HG03460 (cell line): ENCODE measurements at regions not wholly inside any gene's neighbourhood (a gene's known extent, or its start where the extent isn't known, plus 50 kb on each side); places are given as distances from the start of the nearest gene placed in this dataset.
"Not testable (repeated sequence)": the region's sequence is repeated elsewhere in the genome, so short reads cannot be mapped to it uniquely, and the experiment has no call there.

Experiments
- ATAC-seq: cut with Tn5 transposase; IDR thresholded peaks from one replicate; pipeline ENCODE4 v1.9.1; 2021; ENCODE audit not compliant: unreplicated experiment

DNA sequence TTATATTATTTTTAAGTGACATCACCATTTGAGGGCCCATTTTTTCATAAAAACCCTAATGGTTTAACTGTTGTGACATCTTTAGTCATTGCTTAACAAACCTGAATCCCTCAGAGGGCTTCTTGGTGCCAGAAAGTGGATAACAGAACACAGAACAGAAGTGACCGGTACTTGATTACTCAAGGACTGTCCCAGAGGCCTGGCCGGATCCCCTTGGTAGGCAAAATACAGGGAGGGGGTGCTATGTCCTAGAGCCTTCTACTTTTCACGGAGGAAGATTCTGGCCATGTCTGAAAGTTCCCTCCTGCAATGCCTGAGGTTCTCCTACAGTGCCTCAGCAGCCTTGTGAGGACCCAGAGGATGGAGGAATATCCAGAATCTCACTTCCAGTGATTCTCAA is 94.3 kb upstream of the DCLK2 start:
- no peak for ATAC-seq

DNA sequence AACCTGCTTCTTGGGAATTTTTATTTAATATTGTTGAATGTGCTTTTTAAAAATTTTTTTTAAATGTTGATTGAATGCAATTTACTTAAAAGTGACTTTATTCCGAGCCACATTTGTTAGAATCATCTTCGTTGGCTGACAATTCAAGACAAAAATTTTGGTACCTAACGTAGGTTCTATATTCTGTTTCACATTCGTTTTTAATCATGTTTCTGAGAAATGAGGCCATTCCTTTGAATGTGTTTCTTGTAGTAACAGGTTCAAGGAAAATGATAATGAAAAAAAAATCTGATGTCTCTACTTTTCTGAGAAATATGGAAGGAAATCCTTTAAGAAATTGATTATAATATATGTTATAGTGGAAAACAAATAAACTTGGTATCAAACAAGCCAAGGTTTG is 92.3 kb upstream of the DCLK2 start:
- ATAC-seq, result no peak

DNA sequence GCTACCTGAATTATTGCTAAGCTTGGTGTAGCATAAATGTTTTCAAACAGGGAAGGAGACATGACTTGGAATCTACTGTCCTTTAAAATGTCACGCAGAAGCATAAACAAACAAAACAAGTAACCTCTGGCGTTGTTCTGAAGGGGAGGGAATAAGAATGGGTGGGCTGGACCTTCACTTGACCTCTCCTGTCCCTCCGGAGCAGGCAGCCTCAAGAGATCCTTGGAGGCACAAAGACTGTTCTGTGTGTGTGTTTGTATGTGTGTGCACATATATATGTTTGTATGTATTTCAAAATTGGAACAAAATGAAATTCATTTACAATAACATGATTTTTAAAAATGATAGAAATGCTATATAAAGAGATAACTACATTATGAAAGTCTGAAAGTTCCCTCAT is 91.3 kb upstream of the DCLK2 start:
- no peak for ATAC-seq

DNA sequence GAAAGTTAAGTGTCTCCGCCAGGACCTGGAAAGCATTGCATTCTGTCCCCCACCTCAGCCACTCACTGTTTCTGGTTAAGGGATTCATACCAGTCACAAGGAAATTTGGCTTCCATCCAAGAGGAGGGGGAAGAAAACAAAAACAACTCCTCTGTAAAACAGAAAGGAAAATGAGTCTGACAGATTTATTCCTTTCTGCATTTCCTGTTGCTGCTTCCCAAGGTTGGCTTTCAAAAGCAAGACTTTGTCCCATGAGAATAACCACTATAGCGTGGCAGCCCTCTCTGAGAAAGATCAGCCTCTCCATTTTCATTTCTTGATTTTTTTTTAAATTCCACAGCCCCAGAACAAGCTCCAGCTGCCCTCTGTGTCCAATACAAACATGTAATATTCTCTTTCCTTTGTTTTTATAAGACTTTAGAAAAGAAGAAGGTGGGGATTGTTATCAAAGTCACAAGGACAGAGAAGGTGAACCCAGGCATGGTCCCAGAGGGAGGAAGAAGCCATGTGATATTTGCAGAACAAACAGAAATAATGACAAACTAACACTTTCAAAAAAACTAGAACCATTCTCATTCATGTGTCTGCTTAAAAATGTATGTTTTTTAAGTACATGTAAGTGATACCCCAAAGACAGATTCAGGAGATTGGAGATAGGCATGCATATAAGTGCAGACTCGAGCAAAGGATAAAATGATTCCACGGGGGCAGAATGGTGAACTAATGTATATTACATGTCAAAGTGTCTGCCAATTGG is 90.7 kb upstream of the DCLK2 start:
- ATAC-seq, result no peak

DNA sequence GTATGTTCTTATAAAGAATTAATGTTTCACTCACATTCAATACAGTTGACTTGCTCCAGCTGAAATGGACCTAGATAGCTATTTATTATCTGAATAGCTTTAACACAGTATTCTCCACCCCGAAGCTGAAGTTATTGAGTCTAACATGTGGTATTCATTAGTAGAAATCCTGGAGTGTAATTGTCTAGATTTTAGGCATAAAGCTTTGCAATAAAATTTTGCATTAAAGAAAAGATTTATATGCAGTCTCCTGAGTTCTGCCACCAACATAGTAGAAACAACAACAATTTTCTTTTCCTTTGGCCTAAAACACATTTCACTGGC is 90.2 kb upstream of the DCLK2 start:
- no peak for ATAC-seq

DNA sequence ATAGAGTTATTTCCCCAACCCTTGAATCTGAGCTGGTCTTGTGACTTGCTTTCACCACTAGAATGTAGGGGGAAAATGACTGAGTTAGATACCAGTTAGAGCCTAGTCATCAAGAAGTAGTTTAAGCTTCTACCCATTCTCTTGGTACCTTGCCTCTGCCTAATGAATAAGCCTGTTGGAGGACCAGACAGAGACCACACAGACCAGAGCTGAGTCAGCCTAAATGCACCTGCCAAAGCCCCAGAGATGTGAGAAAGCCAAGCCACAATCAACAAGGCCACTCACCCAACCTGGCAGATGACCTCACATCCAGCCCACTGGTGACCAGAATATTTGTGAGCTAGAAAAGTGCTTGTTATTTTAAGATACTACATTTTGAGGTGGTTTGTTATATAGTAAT is 85.2 kb upstream of the DCLK2 start:
- no peak for ATAC-seq

DNA sequence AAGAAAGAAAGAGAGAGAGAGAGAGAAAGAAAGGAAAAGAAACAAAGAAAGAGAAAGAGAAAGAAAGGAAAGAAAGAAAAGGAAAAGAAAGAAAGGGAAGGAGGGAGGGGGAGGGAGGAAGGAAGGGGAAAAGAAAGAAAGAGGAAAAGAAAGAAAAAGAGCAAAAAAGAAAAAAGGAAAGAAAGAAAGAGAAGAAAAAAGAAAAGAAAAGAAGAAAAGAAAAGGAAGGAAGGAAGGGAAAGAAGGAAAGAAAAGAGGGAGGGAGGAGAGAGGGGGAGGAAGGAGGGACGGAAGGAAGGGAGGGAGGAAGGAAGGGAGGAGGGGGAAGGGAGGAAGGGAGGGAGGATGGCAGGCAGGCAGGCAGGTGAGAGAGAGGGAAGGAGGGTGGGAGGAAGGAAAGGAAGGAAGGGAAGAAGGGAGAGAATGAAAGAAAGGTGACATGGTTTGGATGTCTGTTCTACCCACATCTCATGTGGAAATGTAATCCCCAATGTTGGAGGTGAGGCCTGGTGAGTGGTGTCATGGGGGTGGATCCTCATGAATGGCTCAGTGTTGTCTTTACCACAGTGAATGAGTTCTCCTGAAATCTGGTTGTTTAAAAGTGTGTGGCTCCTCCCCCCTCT is 83.0 kb upstream of the DCLK2 start:
- no peak for ATAC-seq

DNA sequence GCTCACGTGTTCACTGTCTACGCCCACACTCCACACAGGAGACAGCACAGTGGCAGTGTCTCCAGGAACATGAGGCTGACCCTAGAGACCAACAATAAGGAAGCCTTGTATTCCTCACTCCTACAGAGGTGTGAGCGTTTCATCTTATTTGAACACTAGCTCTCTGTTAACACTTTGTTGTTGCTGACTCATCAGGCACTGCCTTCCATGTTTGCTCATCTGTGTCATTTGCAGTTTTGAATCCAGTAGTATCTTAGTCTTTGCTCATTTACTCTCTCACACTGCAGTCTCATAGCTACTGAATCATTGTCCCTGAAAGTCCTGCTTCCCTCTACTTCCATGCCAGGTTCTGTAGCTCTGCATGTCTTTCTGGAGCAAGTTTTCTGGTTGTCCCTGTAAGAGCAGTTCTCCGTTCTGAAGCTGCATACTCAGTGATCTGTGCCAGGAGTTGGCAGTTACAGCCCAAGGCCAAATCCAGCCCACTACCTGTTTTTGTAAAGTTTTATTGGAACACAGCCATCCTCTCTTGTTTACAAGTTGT is 80.3 kb upstream of the DCLK2 start:
- ATAC-seq, result peak; percentile 71

DNA sequence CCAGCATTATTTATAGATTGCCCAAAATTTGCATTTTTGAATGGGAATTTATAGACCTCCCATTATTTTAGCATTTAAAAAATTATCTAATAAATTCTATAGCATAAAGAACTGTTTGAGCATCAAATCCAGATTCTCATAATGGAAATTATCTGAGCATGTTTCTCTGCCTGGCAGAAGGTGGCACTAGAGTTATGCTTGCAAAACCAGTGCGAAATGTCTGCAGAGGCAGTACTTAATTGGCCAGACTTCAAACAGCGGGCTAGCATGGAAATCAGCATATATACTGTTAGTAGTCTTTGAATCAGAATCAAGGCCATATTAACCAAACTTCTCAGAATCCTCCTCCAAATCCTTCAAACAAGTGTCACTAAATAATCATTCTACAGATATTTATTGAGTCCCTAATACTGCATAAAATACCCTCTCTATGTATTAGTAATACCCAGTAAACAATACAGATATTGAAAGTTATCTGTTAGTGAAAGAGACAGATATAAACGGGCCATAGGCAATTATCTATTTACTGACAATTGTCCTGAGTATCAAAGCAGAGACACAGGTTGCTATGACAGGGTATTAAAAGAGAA is 78.7 kb upstream of the DCLK2 start:
- ATAC-seq, result no peak

DNA sequence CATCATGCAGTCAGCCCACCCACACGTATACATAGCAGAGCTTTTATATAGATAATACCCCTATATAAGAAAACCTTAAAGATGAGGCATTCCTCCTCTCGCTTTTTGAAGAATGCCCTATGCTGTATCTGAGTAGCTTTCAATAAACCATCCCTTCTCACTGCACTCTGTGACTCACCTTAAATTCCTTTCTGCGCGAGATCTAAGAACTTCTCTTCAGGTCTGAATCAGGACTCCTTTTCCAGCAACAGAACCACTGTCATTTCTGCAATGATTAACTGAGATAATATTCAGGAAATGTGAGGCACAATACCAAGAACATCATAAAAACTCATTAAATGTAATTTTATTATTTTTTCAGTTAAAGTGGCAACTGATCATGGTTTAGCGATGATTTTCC is 76.4 kb upstream of the DCLK2 start:
- no peak for ATAC-seq

DNA sequence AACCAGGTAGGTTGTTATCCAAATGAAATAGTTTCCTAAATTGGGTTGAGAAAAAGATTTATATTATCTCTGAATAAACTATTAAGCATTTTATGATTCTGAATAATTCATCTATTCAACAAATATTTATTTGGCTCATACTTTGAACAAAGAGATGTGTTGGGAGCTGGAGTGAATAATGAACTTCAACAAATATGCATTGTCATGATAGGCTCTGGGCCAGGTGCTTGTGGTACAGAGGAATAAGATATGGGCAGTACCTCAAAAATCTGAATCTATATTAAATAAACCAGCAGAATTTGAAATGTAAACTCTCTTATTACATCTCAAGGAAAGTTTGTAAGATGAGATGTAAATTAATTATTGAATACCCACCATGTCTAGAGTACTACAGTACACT is 75.7 kb upstream of the DCLK2 start:
- no peak for ATAC-seq

DNA sequence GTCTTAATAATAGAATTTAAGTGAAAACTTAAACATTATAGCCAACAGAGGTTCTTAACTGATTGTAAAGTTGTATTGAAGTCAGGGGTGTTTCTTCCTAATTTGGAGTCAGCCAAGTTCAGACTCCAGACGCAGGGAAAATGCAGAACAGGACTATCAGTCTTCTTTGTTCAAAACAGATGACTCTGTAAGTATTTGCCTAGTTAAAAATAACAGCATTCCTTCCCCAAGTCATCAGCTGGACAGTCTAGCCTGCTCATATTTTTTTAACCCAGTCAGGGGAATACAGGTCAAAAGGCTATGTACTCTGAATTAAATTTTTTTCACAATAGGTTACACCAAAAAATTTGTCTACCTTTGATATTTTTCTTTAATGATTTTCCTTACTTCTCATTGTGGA is 73.8 kb upstream of the DCLK2 start:
- ATAC-seq, result no peak

DNA sequence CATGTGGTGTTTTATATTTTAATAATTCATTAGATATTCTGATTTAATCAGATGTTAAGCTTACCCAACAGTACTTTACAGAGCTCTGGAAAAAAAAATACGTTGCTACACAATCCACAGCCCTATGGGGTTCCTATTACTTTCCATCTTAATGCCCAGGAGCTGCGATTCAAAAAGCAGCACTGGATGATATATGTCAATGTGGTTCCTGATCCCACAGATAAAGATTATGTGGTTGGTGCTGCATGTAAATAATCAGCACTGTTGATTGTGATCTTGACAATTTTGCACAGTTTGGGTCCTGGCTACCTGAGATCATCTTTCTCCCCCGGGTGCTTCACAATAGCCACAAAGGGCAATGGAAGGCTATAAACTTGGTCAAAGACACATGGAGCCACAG is 72.7 kb upstream of the DCLK2 start:
- no peak for ATAC-seq

DNA sequence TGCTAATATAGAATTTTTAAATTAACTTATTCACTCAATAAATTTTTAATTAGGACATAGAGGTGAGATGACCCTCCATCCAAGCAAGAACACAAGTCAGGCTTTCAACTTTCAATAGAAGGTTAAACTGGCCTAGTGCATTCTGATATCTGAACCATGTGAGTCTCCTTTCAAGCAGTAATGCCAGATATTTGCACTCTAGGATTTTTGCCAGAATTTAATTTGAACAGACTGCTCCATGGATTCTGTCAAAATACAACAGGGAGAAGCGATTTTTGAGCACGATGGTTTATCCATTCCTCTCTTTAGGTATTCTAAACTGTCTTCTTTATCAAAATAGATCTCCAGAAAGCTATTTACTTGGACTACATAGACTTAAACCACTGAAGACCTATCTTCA is 72.0 kb upstream of the DCLK2 start:
- no peak for ATAC-seq

DNA sequence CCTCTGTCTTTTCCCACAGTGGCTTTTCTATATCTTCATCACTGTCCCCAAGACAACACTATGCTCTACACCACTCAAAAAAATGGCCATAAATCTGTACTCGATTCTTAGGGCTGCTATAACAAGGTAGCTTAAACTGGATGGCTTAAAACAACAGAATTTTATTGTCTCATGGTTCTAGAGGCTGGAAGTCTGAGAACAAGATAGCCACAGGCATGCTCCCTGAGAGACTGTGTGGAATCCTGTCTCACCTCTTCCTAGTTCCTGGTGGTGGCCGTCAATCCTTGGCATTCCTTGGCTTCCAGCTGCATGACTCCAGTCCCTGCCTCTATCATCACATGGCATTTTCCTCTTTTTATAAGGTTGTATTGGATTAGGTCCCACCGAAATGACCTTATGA is 70.7 kb upstream of the DCLK2 start:
- ATAC-seq, result no peak

DNA sequence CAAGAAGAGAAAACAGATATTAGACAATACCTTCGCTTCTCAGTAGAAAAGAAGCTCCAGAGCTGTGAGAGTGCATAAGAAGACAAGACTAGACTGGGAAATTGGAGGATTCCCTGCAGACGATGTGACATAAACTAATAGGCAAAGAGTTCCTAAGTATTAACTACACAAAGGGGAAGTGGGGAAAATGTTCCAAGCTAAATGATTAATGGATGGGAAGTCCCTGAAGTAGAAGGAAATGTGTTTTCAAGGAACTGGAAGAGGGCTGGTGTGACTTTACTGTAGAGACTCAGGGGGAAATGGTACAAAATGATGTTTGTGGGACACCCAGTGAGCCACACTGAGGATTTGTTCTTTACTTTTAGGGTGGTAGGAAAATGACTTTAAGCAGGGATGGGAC is 69.7 kb upstream of the DCLK2 start:
- no peak for ATAC-seq

DNA sequence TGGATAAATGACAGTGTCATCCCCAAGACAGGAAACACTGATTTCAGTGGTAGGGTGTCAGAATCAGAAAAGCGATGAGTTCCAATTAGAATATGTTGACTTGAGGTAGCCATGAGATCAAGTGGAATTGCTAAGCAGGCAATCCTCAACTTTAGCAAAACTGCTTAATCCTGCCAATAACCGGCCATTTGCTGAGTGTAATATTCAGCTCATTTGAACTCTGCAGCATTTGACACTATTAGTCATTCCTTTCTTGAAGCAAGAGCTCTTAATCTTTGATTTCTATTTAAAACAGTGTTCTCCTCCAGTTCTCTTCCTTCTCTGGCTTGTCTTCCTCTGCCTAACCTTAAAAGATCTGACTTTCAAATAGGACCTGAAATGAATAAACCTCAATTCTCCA is 68.7 kb upstream of the DCLK2 start:
- ATAC-seq, result no peak

DNA sequence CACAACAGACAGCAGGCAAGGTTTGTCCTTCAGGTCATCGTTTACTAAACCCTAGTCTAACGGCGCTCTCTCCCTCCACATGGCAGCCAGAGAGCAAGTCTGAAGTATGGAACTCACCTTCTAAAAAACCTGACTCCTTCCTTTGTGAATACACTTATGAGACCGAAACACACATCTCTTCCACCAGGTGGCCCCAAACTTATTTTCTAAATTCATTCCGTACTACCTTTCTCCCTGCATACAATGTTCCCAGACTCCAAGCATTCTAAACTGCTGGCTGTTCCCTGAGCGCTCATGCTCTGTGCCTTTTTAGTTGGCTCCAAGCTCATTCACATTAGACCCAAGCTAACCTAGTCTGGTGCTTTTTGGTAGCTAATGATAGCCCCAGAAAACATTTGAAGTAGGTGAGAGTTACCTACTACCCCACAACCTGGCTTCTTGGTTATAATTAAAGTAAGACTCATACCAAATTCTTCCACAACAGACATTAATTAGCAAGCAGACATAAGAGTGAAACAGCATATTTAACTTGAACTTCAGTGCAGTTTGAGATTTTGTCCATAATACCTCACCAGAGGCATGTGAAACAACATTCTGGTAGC is 67.6 kb upstream of the DCLK2 start:
- no peak for ATAC-seq

DNA sequence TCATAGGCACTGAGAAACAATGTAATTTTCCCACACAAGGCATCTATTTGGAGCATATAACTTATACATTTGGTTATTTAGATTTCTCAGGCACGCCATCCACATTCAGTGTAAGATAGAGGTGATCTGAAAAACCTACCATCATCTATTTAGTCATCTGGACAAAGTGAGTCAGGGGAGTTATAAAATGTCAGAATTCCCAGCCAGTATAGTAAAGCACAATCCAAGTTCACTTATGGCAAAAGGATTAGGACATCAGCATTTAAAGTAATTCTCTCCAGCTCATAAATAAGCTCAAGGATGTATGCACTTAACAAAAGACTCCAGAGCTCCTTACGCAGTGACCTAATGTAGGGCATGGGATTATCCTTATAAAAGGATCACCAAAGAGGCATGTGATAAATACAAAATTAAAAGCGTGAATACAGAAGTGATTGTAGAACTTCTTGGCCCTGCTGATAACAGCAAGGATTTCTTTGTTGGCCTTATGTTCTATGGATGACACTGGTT is 65.3 kb upstream of the DCLK2 start:
- ATAC-seq, result no peak

DNA sequence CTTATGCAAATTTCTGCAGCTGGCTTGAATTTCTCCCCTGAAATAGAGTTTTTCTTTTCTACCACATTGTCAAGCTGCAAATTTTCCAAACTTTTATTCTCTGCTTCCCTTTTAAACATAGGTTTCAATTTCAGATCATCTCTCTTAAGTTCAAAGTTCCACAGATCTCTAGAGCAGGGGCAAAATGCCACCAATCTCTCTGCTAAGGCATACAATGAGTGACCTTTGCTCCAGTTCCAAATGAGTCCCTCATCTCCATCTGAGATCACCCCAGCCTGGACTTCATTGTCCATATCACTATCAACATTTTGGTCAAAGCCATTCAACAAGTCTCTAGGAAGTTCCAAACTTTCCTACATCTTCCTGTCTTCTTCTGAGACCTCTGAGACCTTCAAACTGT is 62.3 kb upstream of the DCLK2 start:
- not testable (repeated sequence) for ATAC-seq

DNA sequence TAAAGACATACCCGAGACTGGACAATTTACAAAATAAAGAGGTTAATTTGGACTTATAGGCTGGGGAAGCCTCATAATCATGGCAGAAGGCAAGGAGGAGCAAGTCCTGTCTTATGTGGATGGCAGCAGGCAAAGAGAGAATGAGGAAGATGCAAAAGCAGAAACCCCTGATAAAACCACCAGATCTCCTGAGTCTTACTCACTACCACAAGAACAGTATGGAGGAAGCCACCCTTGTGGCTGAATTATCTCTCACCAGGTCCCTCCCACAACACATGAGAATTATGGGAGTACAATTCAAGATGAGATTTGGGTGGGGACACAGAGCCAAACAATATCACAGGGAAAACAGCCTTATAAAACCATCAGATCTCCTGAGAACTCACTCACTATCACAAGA is 61.6 kb upstream of the DCLK2 start:
- ATAC-seq, result not testable (repeated sequence)

DNA sequence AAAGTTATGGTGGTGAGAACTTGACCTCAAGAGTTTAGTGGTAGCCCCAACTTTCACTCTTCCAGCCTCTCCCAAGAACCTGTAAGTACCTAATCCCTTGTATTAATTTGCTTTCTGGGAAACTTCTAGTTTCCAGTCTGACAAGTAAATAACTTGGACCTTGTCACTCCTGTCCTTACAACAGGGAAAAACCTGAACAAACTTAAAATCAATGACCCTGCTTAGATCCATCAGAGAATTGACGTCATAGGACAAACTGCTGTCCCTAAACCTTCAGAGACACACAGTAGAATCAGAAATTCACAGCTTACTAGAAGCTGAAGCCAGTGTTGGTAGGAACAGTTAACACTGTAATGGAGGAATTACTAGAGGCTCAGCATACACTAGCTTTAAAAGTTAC is 60.0 kb upstream of the DCLK2 start:
- ATAC-seq, result no peak
